OCI-LY1 (cell line): ENCODE measurements at regions not wholly inside any gene's neighbourhood (a gene's known extent, or its start where the extent isn't known, plus 50 kb on each side); places are given as distances from the start of the nearest gene placed in this dataset.

Experiments used
- EZH2 ChIP-seq: fragments of 200-600 bp; sonication (generic), shearing (Covaris generic); IDR thresholded peaks from 2 replicates; pipeline ENCODE4 v1.8.0; 2017; ENCODE audit warnings: borderline replicate concordance, mixed run types, mild to moderate bottlenecking, antibody characterized with exemption, low read length, moderate library complexity, mixed read lengths
- TF ChIP-seq, protein P1 (sequence below): fragments of 200-600 bp; sonication (generic), shearing (Covaris generic); IDR thresholded peaks from 2 replicates; pipeline ENCODE4 v1.5.1; 2017; ENCODE audit warnings: mild to moderate bottlenecking, antibody characterized with exemption, low read length, moderate library complexity, mixed read lengths

DNA sequence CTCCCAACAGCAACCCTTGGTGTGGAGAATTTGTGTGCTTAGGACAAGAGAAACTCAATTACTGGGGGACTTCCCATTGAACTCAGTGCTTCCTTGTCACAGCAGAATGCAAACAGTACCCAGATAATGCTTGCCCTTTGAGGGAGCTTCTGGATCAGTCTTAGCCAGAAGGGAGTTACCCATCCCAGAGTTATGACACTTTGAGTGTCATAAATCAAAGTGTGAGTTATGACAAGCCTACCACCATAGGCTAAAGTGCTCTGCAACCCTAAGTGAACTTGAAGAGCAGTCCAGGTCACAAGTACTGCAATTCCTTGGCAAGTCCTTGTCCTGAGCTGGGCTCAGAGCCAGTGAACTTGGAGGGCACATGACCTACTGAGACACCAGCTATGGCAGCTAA is 1513.9 kb upstream of the PCDH10 start:
- TF ChIP-seq, protein P1, sequence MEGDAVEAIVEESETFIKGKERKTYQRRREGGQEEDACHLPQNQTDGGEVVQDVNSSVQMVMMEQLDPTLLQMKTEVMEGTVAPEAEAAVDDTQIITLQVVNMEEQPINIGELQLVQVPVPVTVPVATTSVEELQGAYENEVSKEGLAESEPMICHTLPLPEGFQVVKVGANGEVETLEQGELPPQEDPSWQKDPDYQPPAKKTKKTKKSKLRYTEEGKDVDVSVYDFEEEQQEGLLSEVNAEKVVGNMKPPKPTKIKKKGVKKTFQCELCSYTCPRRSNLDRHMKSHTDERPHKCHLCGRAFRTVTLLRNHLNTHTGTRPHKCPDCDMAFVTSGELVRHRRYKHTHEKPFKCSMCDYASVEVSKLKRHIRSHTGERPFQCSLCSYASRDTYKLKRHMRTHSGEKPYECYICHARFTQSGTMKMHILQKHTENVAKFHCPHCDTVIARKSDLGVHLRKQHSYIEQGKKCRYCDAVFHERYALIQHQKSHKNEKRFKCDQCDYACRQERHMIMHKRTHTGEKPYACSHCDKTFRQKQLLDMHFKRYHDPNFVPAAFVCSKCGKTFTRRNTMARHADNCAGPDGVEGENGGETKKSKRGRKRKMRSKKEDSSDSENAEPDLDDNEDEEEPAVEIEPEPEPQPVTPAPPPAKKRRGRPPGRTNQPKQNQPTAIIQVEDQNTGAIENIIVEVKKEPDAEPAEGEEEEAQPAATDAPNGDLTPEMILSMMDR, result no peak
- no peak for TF ChIP-seq EZH2
